HG02571 (cell line): ENCODE measurements at regions not wholly inside any gene's neighbourhood (a gene's known extent, or its start where the extent isn't known, plus 50 kb on each side); places are given as distances from the start of the nearest gene placed in this dataset.

ENCODE experiments used
- ATAC-seq: cut with Tn5 transposase; IDR thresholded peaks from one replicate; pipeline ENCODE4 v1.9.1; 2021; ENCODE audit warnings: mild to moderate bottlenecking, moderate library complexity; ENCODE audit not compliant: unreplicated experiment

GRCh38 chr7:21200503-21200902, 227.4 kb upstream of the SP4 start:
- no peak for ATAC-seq

- ATAC-seq, result no peak
Measured at GRCh38 chr7:21214657-21215056, 213.2 kb upstream of the SP4 start.

- ATAC-seq, result no peak
Measured at GRCh38 chr7:21215307-21215706, 212.6 kb upstream of the SP4 start.

- ATAC-seq, result no peak
Measured at GRCh38 chr7:21217365-21217764, 210.5 kb upstream of the SP4 start.

GRCh38 chr7:21218155-21218554, 209.7 kb upstream of the SP4 start:
- ATAC-seq, result no peak

- ATAC-seq, result no peak
Measured at GRCh38 chr7:21221130-21221529, 206.8 kb upstream of the SP4 start.

- ATAC-seq, result no peak
Measured at GRCh38 chr7:21238400-21239116, 189.3 kb upstream of the SP4 start.

GRCh38 chr7:21243265-21243664, 184.6 kb upstream of the SP4 start:
- ATAC-seq, result no peak

GRCh38 chr7:21251151-21251800, 176.6 kb upstream of the SP4 start:
- ATAC-seq, result no peak

GRCh38 chr7:21253740-21254687, 173.9 kb upstream of the SP4 start:
- ATAC-seq, result no peak

- no peak for ATAC-seq
Measured at GRCh38 chr7:21256310-21256877, 171.5 kb upstream of the SP4 start.

- no peak for ATAC-seq
Measured at GRCh38 chr7:21260939-21261338, 166.9 kb upstream of the SP4 start.

- ATAC-seq, result no peak
Measured at GRCh38 chr7:21261627-21262594, 166.0 kb upstream of the SP4 start.

GRCh38 chr7:21269021-21269420, 158.9 kb upstream of the SP4 start:
- ATAC-seq, result no peak

GRCh38 chr7:21276471-21277035, 151.3 kb upstream of the SP4 start:
- ATAC-seq, result no peak

- ATAC-seq, result no peak
Measured at GRCh38 chr7:21278944-21279343, 148.9 kb upstream of the SP4 start.

GRCh38 chr7:21281193-21281592, 146.7 kb upstream of the SP4 start:
- no peak for ATAC-seq

GRCh38 chr7:21293771-21294170, 134.1 kb upstream of the SP4 start:
- no peak for ATAC-seq

GRCh38 chr7:21299766-21300165, 128.1 kb upstream of the SP4 start:
- ATAC-seq, result no peak

- no peak for ATAC-seq
Measured at GRCh38 chr7:21300692-21301091, 127.2 kb upstream of the SP4 start.
